Liver (tissue), 8 donors: ENCODE measurements at regions not wholly inside any gene's neighbourhood (a gene's known extent, or its start where the extent isn't known, plus 50 kb on each side); places are given as distances from the start of the nearest gene placed in this dataset.

Source experiments
- DNase-seq: peaks from one replicate; pipeline ENCODE4 v3.0.0-alpha.2; 2017; ENCODE audit warnings: low spot score
- H3K27ac ChIP-seq, 2 donors: one replicate each; pipeline ENCODE4 v1.7.0; 2013; ENCODE audit warnings: inconsistent platforms in 2 of 2, low read length in 2 of 2, control low read depth in 1 of 2, low read depth in 1 of 2, mild to moderate bottlenecking in 1 of 2
- H3K27me3 ChIP-seq, 4 donors: one replicate each; pipeline versions ENCODE4 v1.6.1 to v1.7.0; 2013; ENCODE audit warnings: low read length in 3 of 4, inconsistent platforms in 1 of 4, mild to moderate bottlenecking in 1 of 4, moderate library complexity in 1 of 4; ENCODE audit not compliant: control insufficient read depth in 4 of 4, insufficient read depth in 4 of 4
- H3K36me3 ChIP-seq, 4 donors: one replicate each; pipeline versions ENCODE4 v1.6.1 to v1.7.0; 2013; ENCODE audit warnings: low read length in 3 of 4, mild to moderate bottlenecking in 3 of 4, low read depth in 1 of 4, moderate library complexity in 1 of 4; ENCODE audit not compliant: control insufficient read depth in 4 of 4, insufficient read depth in 3 of 4
- H3K4me1 ChIP-seq, 4 donors: one replicate each; pipeline versions ENCODE4 v1.6.1 to v1.7.0; 2013; ENCODE audit warnings: low read length in 3 of 4, mild to moderate bottlenecking in 3 of 4, moderate library complexity in 1 of 4; ENCODE audit not compliant: control insufficient read depth in 4 of 4, insufficient read depth in 4 of 4
- H3K4me3 ChIP-seq, 3 donors: one replicate each; pipeline versions ENCODE4 v1.6.1 to v1.7.0; 2013; ENCODE audit warnings: low read length in 3 of 3, control low read depth in 1 of 3, low read depth in 1 of 3, mild to moderate bottlenecking in 1 of 3
- H3K9ac ChIP-seq, 2 donors: one replicate each; pipeline ENCODE4 v1.7.0; 2013; ENCODE audit warnings: low read length in 2 of 2, mild to moderate bottlenecking in 2 of 2, moderate library complexity in 2 of 2, control low read depth in 1 of 2, low read depth in 1 of 2
- H3K9me3 ChIP-seq, 4 donors: one replicate each; pipeline versions ENCODE4 v1.6.1 to v1.7.0; 2013; ENCODE audit warnings: low read length in 3 of 4; ENCODE audit not compliant: control insufficient read depth in 4 of 4
- ATF3 ChIP-seq: IDR thresholded peaks from 2 replicates; pipeline ENCODE4 v1.6.1; 2016; ENCODE audit warnings: antibody characterized with exemption
- CTCF ChIP-seq: fragments of 150-350 bp; IDR thresholded peaks from 2 replicates; pipeline ENCODE4 v1.5.1; 2017; ENCODE audit warnings: improper control_type of control experiment, low read depth, low read length; ENCODE audit not compliant: missing input control
- EGR1 ChIP-seq, 2 donors: IDR thresholded peaks; 2 replicates each; pipeline ENCODE4 v1.6.1; 2016 to 2018; ENCODE audit warnings: antibody characterized with exemption in 2 of 2, low read depth in 2 of 2
- FOXA2 ChIP-seq: IDR thresholded peaks from 2 replicates; pipeline ENCODE4 v1.6.1; 2016; ENCODE audit warnings: antibody characterized with exemption
- GABPA ChIP-seq, 2 donors: IDR thresholded peaks in 1 of 2; conservative IDR thresholded peaks in 1 of 2; 2 replicates each; pipeline ENCODE4 v1.6.1; 2016; ENCODE audit warnings: antibody characterized with exemption in 2 of 2, mild to moderate bottlenecking in 1 of 2, moderate library complexity in 1 of 2
- HNF4G ChIP-seq: IDR thresholded peaks from 2 replicates; pipeline ENCODE4 v1.6.1; 2016; ENCODE audit warnings: antibody characterized with exemption
- MAX ChIP-seq: IDR thresholded peaks from 2 replicates; pipeline ENCODE4 v1.6.1; 2016; ENCODE audit warnings: antibody characterized with exemption
- RAD21 ChIP-seq, 2 donors: IDR thresholded peaks; 2 replicates each; pipeline ENCODE4 v1.6.1; 2016; ENCODE audit warnings: antibody characterized with exemption in 2 of 2, mild to moderate bottlenecking in 2 of 2
- REST ChIP-seq: IDR thresholded peaks from 2 replicates; pipeline ENCODE4 v1.6.1; 2016; ENCODE audit warnings: antibody characterized with exemption, mild to moderate bottlenecking
- RXRA ChIP-seq, 2 donors: IDR thresholded peaks; 2 replicates each; pipeline ENCODE4 v1.6.1; 2017 to 2018; ENCODE audit warnings: antibody characterized with exemption in 2 of 2, mild to moderate bottlenecking in 1 of 2
- SP1 ChIP-seq: IDR thresholded peaks from 2 replicates; pipeline ENCODE4 v1.6.1; 2018; ENCODE audit warnings: antibody characterized with exemption, mild to moderate bottlenecking
- TAF1 ChIP-seq: conservative IDR thresholded peaks from 2 replicates; pipeline ENCODE4 v1.6.1; 2016; ENCODE audit warnings: antibody characterized with exemption, mild to moderate bottlenecking
- ZBTB33 ChIP-seq: IDR thresholded peaks from 2 replicates; pipeline ENCODE4 v1.6.1; 2016; ENCODE audit warnings: antibody characterized with exemption
- WGBS: extraction: QIAGEN DNeasy Blood & Tissue Kit; methylation state at CpG from one replicate; pipeline ENCODE4 v1.1.7; 2013; 5-methylcytosine and 5-hydroxymethylcytosine counted together
- donor health status: healthy.
- donor health status: healthy.
- donor health status: healthy.
- donor health status: healthy.
- donor health status: healthy.

- 86% methylated on average over 5 of the region's 5 CpGs for WGBS
- Histone ChIP-seq H3K9me3 (no peaks in the 10 kb centered on the region), H3K27ac (no peak overlapping the region), H3K36me3 (no peaks in the 10 kb centered on the region), H3K4me1 (no peaks in the 10 kb centered on the region), H3K9ac (no peak overlapping the region), H3K27me3 (no peaks in the 10 kb centered on the region), H3K4me3 (no peak overlapping the region)
- TF ChIP-seq CTCF (no peak), MAX (no peak), RAD21 (IDR thresholded peaks at IDR 0.05) (no peak), TAF1 (no peak), ZBTB33 (no peak), EGR1 (IDR thresholded peaks at IDR 0.05; ENCODE audit: low read depth in 2 of 2) (no peak), ATF3 (no peak), RXRA (IDR thresholded peaks at IDR 0.05) (no peak), SP1 (no peak)
- DNase-seq, result no peak
Observed at GRCh38 chr2:51401546-51401945, 369.6 kb upstream of the NRXN1 start.

- Histone ChIP-seq H3K36me3 (no peaks in the 10 kb centered on the region), H3K9ac (no peak overlapping the region), H3K9me3 (no peaks in the 10 kb centered on the region), H3K4me3 (no peak overlapping the region), H3K27me3 (no peaks in the 10 kb centered on the region), H3K4me1 (no peaks in the 10 kb centered on the region), H3K27ac (no peak overlapping the region)
- no peak for DNase-seq
- TF ChIP-seq RXRA (IDR thresholded peaks at IDR 0.05), result no peak
- no peak for TF ChIP-seq REST
- TF ChIP-seq GABPA (IDR thresholded peaks at IDR 0.05 in 1 of 2, conservative IDR thresholded peaks at IDR 0.05 in 1 of 2), result no peak
- no peak for TF ChIP-seq FOXA2
- no peak for TF ChIP-seq HNF4G
- no peak for TF ChIP-seq ZBTB33
Observed at GRCh38 chr2:51387235-51387634, 355.3 kb upstream of the NRXN1 start.
